ENCODE measurements at regions not wholly inside any gene's neighbourhood (a gene's known extent, or its start where the extent isn't known, plus 50 kb on each side); places are given as distances from the start of the nearest gene placed in this dataset.

DNA sequence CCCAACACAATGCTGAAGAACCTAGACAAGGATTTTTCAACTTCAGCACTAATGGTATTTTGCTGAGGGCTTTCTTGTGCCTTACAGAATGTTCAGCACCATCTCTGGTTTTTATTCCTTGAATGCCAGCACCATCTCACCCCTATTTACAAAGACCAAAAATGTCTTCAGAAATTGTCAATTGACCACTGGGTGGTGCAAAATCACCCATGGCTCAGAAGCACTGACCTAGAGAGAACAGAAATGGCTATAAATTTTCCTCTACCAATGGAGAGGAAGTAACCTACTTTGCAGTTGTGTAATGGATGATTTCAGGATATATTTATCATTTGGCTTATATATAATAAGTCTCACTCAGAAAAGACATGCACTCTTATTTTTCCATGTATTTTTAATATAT, 431.0 kb upstream of the IRAK1BP1 start (continued):
- TF ChIP-seq, protein P1, sequence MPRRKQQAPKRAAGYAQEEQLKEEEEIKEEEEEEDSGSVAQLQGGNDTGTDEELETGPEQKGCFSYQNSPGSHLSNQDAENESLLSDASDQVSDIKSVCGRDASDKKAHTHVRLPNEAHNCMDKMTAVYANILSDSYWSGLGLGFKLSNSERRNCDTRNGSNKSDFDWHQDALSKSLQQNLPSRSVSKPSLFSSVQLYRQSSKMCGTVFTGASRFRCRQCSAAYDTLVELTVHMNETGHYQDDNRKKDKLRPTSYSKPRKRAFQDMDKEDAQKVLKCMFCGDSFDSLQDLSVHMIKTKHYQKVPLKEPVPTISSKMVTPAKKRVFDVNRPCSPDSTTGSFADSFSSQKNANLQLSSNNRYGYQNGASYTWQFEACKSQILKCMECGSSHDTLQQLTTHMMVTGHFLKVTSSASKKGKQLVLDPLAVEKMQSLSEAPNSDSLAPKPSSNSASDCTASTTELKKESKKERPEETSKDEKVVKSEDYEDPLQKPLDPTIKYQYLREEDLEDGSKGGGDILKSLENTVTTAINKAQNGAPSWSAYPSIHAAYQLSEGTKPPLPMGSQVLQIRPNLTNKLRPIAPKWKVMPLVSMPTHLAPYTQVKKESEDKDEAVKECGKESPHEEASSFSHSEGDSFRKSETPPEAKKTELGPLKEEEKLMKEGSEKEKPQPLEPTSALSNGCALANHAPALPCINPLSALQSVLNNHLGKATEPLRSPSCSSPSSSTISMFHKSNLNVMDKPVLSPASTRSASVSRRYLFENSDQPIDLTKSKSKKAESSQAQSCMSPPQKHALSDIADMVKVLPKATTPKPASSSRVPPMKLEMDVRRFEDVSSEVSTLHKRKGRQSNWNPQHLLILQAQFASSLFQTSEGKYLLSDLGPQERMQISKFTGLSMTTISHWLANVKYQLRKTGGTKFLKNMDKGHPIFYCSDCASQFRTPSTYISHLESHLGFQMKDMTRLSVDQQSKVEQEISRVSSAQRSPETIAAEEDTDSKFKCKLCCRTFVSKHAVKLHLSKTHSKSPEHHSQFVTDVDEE (CRISPR knock-in tag; IDR thresholded peaks at IDR 0.05): no peak
- no peak for TF ChIP-seq SNAI2 (CRISPR knock-in tag; IDR thresholded peaks at IDR 0.05)
- TF ChIP-seq ZFP3 (CRISPR knock-in tag; IDR thresholded peaks at IDR 0.05): no peak
- TF ChIP-seq TOX (CRISPR knock-in tag; IDR thresholded peaks at IDR 0.05; ENCODE audit: borderline replicate concordance): no peak
- TF ChIP-seq ZFP30 (CRISPR knock-in tag; IDR thresholded peaks at IDR 0.05): no peak

- no peak for ATAC-seq
Observed at GRCh38 chr6:78438135-78438534, 429.2 kb upstream of the IRAK1BP1 start.

DNA sequence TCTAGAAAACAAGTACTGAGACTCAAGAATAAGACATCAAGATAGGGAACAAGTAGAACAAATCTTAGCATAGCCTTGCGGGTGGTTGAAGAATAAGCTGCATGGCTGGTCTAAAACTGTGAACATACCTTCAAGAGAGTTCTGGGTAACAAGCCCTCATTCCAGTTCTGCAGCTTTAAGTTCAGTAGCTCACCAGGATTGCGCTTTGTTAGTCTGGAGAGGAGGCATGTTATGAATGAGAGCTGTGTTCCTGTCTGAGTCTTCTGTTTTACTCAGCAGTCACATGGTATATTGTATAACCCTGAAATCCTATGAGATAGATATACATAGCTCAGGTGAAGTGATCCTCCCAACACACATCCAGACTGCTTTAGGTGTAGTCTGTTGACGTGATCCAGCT, 406.6 kb upstream of the IRAK1BP1 start:
- no peak for ATAC-seq
- no peak for TF ChIP-seq OSR1 (CRISPR knock-in tag; IDR thresholded peaks at IDR 0.05)

More at GRCh38 chr6:78438135-78438534, 429.2 kb upstream of the IRAK1BP1 start:
- TF ChIP-seq, protein P2, sequence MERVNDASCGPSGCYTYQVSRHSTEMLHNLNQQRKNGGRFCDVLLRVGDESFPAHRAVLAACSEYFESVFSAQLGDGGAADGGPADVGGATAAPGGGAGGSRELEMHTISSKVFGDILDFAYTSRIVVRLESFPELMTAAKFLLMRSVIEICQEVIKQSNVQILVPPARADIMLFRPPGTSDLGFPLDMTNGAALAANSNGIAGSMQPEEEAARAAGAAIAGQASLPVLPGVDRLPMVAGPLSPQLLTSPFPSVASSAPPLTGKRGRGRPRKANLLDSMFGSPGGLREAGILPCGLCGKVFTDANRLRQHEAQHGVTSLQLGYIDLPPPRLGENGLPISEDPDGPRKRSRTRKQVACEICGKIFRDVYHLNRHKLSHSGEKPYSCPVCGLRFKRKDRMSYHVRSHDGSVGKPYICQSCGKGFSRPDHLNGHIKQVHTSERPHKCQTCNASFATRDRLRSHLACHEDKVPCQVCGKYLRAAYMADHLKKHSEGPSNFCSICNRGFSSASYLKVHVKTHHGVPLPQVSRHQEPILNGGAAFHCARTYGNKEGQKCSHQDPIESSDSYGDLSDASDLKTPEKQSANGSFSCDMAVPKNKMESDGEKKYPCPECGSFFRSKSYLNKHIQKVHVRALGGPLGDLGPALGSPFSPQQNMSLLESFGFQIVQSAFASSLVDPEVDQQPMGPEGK (CRISPR knock-in tag; IDR thresholded peaks at IDR 0.05; ENCODE audit: borderline replicate concordance): no peak

GRCh38 chr6:78462728-78463127, 404.6 kb upstream of the IRAK1BP1 start:
- ATAC-seq: no peak

More at GRCh38 chr6:78462728-78463127, 404.6 kb upstream of the IRAK1BP1 start:
- no peak for TF ChIP-seq ISL1 (CRISPR knock-in tag; IDR thresholded peaks at IDR 0.05)
- no peak for TF ChIP-seq TOX (CRISPR knock-in tag; IDR thresholded peaks at IDR 0.05; ENCODE audit: borderline replicate concordance)
- no peak for TF ChIP-seq ARNTL (CRISPR knock-in tag; IDR thresholded peaks at IDR 0.05; ENCODE audit: borderline replicate concordance, low read depth)
- TF ChIP-seq TCF4 (CRISPR knock-in tag; IDR thresholded peaks at IDR 0.05; ENCODE audit: borderline replicate concordance): no peak
- no peak for TF ChIP-seq ZC3H10 (CRISPR knock-in tag; IDR thresholded peaks at IDR 0.05)
- TF ChIP-seq ZNF565 (CRISPR knock-in tag; conservative IDR thresholded peaks at IDR 0.05; ENCODE audit: low read depth): no peak
- no peak for TF ChIP-seq ZNF70 (CRISPR knock-in tag; IDR thresholded peaks at IDR 0.05)
- no peak for TF ChIP-seq OSR1 (CRISPR knock-in tag; IDR thresholded peaks at IDR 0.05)
- TF ChIP-seq CREB5 (CRISPR knock-in tag; IDR thresholded peaks at IDR 0.05; ENCODE audit: low read depth): no peak
- TF ChIP-seq, protein P2 (CRISPR knock-in tag; IDR thresholded peaks at IDR 0.05; ENCODE audit: borderline replicate concordance): no peak
- TF ChIP-seq, protein P1 (CRISPR knock-in tag; IDR thresholded peaks at IDR 0.05): no peak
- TF ChIP-seq ZFP3 (CRISPR knock-in tag; IDR thresholded peaks at IDR 0.05): no peak

Measured in SK-N-SH treated with all-trans-retinoic acid at 6 μM for 48 hours (cell line).